SK-N-SH treated with all-trans-retinoic acid at 6 μM for 48 hours (cell line): ENCODE measurements at regions not wholly inside any gene's neighbourhood (a gene's known extent, or its start where the extent isn't known, plus 50 kb on each side); places are given as distances from the start of the nearest gene placed in this dataset.

Experiments
- ARNTL ChIP-seq: fragments of 450-650 bp; formaldehyde crosslinking; IDR thresholded peaks from 2 replicates; pipeline ENCODE4 v1.5.0; 2020; ENCODE audit warnings: low read depth, mild to moderate bottlenecking, moderate library complexity, borderline replicate concordance
- CREB5 ChIP-seq: fragments of 250-450 bp; sonication (Bioruptor Pico); IDR thresholded peaks from 2 replicates; pipeline ENCODE4 v1.5.1; 2020; ENCODE audit warnings: low read depth, mild to moderate bottlenecking, moderate library complexity
- CSRNP3 ChIP-seq: fragments of 250-450 bp; sonication (Bioruptor Pico); IDR thresholded peaks from 2 replicates; pipeline ENCODE4 v1.5.1; 2021; ENCODE audit warnings: mild to moderate bottlenecking, moderate library complexity
- PATZ1 ChIP-seq: fragments of 250-450 bp; sonication (Bioruptor Pico); IDR thresholded peaks from 2 replicates; pipeline ENCODE4 v1.8.0; 2020; ENCODE audit warnings: mild to moderate bottlenecking, moderate library complexity, borderline replicate concordance
- RARB ChIP-seq: fragments of 250-450 bp; sonication (Bioruptor Pico); IDR thresholded peaks from 2 replicates; pipeline ENCODE4 v1.8.0; 2021; ENCODE audit warnings: mild to moderate bottlenecking, moderate library complexity
- TCF4 ChIP-seq: fragments of 250-450 bp; sonication (Bioruptor Pico); IDR thresholded peaks from 2 replicates; pipeline ENCODE4 v1.8.0; 2021; ENCODE audit warnings: mild to moderate bottlenecking, moderate library complexity, borderline replicate concordance
- ZNF70 ChIP-seq: fragments of 450-650 bp; formaldehyde crosslinking; IDR thresholded peaks from 2 replicates; pipeline ENCODE4 v1.5.0; 2020; ENCODE audit warnings: mild to moderate bottlenecking, moderate library complexity

GRCh38 chr2:131682122-131682944 lies 154.6 kb downstream of the CCDC74A start:
- no peak for TF ChIP-seq ZNF70
- TF ChIP-seq CREB5 (CRISPR knock-in tag) = no peak
- TF ChIP-seq PATZ1 (CRISPR knock-in tag) = no peak
- no peak for TF ChIP-seq CSRNP3 (CRISPR knock-in tag)
- TF ChIP-seq RARB (CRISPR knock-in tag) = no peak
- TF ChIP-seq ARNTL (CRISPR knock-in tag) = no peak
- no peak for TF ChIP-seq TCF4 (CRISPR knock-in tag)
